ENCODE measurements at regions not wholly inside any gene's neighbourhood (a gene's known extent, or its start where the extent isn't known, plus 50 kb on each side); places are given as distances from the start of the nearest gene placed in this dataset.
"Not testable (repeated sequence)": the region's sequence is repeated elsewhere in the genome, so short reads cannot be mapped to it uniquely, and the experiment has no call there.

DNA sequence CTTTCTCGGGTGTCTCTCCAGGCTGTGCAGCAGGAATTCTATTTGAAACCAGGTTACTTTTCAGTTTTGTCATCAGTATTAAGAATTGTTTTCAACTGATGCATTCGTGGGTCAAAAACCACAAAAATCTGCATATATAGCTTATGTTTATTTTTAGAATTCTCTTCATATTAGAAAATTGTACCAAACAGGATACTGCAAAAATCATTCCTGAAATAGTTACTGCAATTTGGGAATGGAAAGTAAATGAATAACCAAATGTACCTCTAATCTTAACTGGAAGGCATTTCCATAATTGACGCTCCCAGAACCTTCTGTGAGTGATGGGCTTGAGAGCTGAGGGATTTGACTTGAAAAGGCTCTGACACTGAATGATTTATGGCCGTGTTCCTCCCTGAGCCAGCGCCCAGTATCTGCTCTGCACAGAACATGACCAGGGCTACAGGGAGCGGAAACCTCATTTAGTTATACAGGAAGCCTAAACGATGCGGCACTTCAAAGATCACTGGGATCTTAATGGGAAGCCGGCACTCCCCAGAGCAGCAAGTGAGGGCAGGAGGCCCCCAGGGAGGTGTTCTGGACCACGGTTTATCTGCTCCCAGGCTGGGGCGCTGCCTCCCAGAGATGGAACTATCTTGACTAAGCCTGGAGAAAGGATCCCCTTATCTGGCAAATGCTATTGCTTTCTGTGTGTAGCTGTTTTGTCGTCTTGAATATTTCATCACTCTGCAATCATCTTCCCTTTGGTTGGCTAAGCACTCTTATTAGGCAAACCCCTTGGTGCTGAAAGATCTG, 446.0 kb downstream of the QKI start:
- H3K4me3 ChIP-seq = peak overlapping the region; percentile 58

DNA sequence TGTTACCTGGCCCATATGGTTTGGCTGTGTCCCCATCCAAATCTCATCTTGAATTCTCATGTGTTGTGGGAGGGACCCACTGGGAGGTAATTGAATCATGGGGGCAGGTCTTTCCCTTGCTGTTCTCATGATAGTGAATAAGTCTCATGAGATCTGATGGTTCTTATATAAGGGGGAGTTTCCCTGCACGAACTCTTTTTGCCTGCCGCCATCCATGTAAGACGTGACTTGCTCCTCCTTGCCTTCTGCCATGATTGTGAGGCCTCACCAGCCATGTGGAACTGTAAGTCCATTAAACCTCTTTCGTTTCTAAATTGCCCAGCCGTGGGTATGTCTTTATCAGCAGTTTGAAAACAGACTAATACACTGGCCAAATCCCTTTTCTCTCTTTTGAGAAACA, 444.4 kb downstream of the QKI start:
- H3K4me3 ChIP-seq; DNase-seq (ENCODE audit: low spot score); H3K27ac ChIP-seq: not testable (repeated sequence)

More for the DNA sequence above, 446.0 kb downstream of the QKI start:
- DNase-seq (ENCODE audit: low spot score) = no peak
- TF ChIP-seq, protein P1, sequence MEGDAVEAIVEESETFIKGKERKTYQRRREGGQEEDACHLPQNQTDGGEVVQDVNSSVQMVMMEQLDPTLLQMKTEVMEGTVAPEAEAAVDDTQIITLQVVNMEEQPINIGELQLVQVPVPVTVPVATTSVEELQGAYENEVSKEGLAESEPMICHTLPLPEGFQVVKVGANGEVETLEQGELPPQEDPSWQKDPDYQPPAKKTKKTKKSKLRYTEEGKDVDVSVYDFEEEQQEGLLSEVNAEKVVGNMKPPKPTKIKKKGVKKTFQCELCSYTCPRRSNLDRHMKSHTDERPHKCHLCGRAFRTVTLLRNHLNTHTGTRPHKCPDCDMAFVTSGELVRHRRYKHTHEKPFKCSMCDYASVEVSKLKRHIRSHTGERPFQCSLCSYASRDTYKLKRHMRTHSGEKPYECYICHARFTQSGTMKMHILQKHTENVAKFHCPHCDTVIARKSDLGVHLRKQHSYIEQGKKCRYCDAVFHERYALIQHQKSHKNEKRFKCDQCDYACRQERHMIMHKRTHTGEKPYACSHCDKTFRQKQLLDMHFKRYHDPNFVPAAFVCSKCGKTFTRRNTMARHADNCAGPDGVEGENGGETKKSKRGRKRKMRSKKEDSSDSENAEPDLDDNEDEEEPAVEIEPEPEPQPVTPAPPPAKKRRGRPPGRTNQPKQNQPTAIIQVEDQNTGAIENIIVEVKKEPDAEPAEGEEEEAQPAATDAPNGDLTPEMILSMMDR (IDR thresholded peaks at IDR 0.05) = no peak
- no peak overlapping the region for H3K27ac ChIP-seq

DNA sequence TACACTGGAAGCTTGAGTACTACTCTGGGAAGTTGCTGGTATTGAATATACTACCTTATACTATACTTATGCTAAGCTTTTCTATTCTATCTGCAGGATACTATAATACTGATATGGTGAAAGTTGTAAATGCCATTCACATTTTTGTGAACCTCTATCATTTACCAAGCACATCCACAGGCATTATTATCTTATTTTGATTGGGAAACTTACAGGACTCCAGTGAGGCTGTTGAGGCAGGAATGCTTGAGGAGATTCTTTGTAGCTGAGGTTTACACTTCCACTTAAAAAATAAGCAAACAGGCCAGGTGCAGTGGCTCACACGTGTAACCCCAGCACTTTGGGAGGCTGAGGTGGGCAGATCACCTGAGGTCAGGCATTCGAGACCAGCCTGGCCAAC, 442.9 kb downstream of the QKI start:
- no peak for DNase-seq (ENCODE audit: low spot score)
- Histone ChIP-seq H3K27ac (no peak overlapping the region), H3K4me3 (no peak overlapping the region)
- TF ChIP-seq, protein P1 (IDR thresholded peaks at IDR 0.05) = no peak

DNA sequence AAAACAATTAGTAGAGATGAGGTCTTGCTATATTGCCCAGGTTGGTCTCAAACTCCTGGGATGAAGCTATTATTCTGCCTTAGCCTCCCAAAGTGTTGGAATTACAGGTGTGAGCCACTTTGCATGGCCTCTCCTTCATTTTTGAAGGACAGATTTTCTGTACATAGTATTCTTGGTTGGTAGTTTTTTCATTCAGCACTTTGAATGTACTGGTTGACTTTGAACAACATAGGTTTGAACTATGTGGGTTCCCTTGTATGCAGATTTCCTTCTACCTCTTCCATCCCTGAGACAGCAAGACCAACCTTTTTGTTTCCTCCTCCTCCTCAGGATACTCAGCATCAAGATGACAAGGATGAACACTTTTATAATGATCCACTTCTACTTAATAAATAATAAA, 436.4 kb downstream of the QKI start:
- TF ChIP-seq, protein P1 (IDR thresholded peaks at IDR 0.05) = no peak
- Histone ChIP-seq H3K27ac (no peak overlapping the region), H3K4me3 (no peak overlapping the region)
- no peak for DNase-seq (ENCODE audit: low spot score)

DNA sequence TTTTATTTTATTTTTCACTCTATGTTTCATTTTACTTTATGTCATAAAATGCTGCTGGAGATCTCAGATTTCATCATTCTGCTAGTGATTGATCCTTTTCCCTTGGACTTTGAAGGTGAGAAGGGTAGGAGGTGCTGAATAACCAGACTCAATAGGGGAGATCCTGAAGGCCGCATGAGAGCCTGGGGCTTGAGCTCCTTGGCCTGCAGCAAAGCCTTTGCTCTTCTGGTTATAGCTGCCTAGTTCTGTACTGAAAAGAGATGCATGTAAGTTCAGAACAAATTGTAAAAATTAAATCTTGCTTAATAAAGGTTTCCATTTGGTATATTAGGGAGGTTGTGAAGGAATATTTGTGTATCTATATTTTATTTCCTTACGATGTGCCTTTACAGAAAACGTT, 430.2 kb downstream of the QKI start:
- no peak for DNase-seq (ENCODE audit: low spot score)
- H3K4me3 ChIP-seq = no peak overlapping the region
- TF ChIP-seq, protein P1 (IDR thresholded peaks at IDR 0.05) = no peak
- H3K27ac ChIP-seq = no peak overlapping the region

DNA sequence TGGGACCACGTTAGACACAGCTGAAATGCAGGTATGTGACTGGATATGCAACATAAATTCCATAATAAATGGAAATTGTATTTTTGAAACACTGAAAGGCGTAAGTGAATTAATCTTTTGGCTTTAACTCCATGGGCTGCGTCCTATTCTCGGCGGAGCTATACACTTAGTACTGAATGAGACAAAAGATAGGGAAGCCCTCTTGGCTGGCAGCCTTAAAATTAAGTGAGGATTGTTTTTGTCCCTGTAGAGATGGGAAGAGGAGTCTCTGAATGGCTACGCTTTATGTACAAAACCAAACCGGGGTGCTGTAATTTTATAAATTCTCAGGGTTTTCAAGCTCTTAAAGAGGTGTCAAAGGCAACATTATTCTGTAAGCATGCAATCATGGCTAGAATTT, 429.8 kb downstream of the QKI start:
- no peak for DNase-seq (ENCODE audit: low spot score)
- TF ChIP-seq, protein P1 (IDR thresholded peaks at IDR 0.05) = no peak
- H3K27ac ChIP-seq = no peak overlapping the region
- H3K4me3 ChIP-seq = no peak overlapping the region

DNA sequence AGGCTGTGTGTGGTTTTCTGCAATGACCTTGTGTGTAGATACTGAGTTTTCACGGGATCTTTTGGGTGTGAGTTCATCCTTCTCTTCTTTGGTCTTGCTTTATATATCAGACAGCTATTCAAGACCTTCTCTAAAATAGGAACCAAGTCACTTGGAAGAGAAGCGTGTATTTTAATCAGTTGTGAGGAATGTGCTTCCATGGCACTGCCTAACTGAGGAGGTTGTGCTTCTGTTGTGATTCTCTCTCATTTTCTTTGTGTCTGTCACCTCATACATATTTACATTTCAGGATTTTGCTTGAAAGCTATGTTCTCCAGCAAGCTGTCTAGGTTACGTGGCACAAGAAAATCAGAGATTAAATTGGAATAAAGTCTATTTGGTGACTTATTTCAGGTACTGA, 428.7 kb downstream of the QKI start:
- DNase-seq (ENCODE audit: low spot score) = no peak
- Histone ChIP-seq H3K4me3 (no peak overlapping the region), H3K27ac (no peak overlapping the region)
- TF ChIP-seq, protein P1 (IDR thresholded peaks at IDR 0.05) = no peak
